Psoas muscle (tissue), 7 donors: ENCODE measurements at regions not wholly inside any gene's neighbourhood (a gene's known extent, or its start where the extent isn't known, plus 50 kb on each side); places are given as distances from the start of the nearest gene placed in this dataset.

Experiments used
- ATAC-seq, 4 donors: fragments of 200-7000 bp; cut with Tn5 transposase; one replicate each; pipeline ENCODE4 v1.9.1; 2020; ENCODE audit warnings: moderate library complexity in 3 of 4, mild to moderate bottlenecking in 2 of 4
- DNase-seq, 2 donors: peaks; one replicate each; pipeline ENCODE4 v3.0.0-alpha.2; 2020
- H3K27ac ChIP-seq: fragments of 200-600 bp; one replicate; pipeline ENCODE4 v1.8.0; 2022
- H3K27me3 ChIP-seq, 3 donors: fragments of 200-600 bp in 1 of 3; one replicate each; pipeline versions ENCODE4 v1.6.1 to v1.8.0; 2013 to 2022; ENCODE audit warnings: low read length in 2 of 3, mild to moderate bottlenecking in 2 of 3, moderate library complexity in 1 of 3; ENCODE audit not compliant: insufficient read depth in 3 of 3
- H3K36me3 ChIP-seq, 2 donors: fragments of 200-600 bp in 1 of 2; one replicate each; pipeline versions ENCODE4 v1.6.1 to v1.8.0; 2013 to 2022; ENCODE audit warnings: low read depth in 1 of 2, mild to moderate bottlenecking in 1 of 2, moderate library complexity in 1 of 2; ENCODE audit not compliant: insufficient read depth in 1 of 2
- H3K4me1 ChIP-seq: fragments of 200-600 bp; one replicate; pipeline ENCODE4 v1.8.0; 2022
- H3K4me3 ChIP-seq: fragments of 200-600 bp; one replicate; pipeline ENCODE4 v1.8.0; 2022; ENCODE audit warnings: mild to moderate bottlenecking
- H3K9me3 ChIP-seq: fragments of 200-600 bp; one replicate; pipeline ENCODE4 v1.8.0; 2022
- WGBS, 3 donors: extraction: QIAGEN DNeasy Blood & Tissue Kit; methylation state at CpG; one replicate each; pipeline versions ENCODE4 v1.1.6 to v1.1.7; 2013; 5-methylcytosine and 5-hydroxymethylcytosine counted together
- intact Hi-C, 2 donors: fragments of 100-400 bp; cut with DNase I; formaldehyde crosslinking; loops; one replicate each; pipeline versions ENCODE4 v1.11.0 to v1.14.2; 2022
- TF ChIP-seq, protein P1 (sequence below): fragments of 200-600 bp; IDR thresholded peaks from one replicate; pipeline ENCODE4 v1.8.0; 2022; ENCODE audit warnings: antibody characterized with exemption
- donor health status: healthy with polysubstance abuse.
- donor health status: DM: no; HTN: no; CAD: no; lungs with moderate emphysema.
- donor health status: Bipolar disorder and iron deficiency.
- donor health status: healthy.
- donor health status: DM: yes; HTN: yes; CAD: no.
- donor health status: DM: no; HTN: no; CAD: no.
- donor health status: DM: yes; HTN: yes; CAD: no.

- H3K27me3 ChIP-seq = no peaks in the 10 kb centered on the region
- DNase-seq (no peak), ATAC-seq (peak in 1 of 4 donors; percentile 49)
- intact Hi-C loops = loop anchor here (5.0 to 10.0 kb wide), 4 partner anchors 123 to 330 kb away; no protein-coding TSS in a partner anchor
- H3K4me1 ChIP-seq = peaks cover 34% of the 10 kb centered on the region
- whole genome bisulfite sequencing, 3 donors = 54 to 57% (median 56%) methylated on average over 6 of the region's 6 CpGs
- H3K4me3 ChIP-seq = no peak overlapping the region
- H3K9me3 ChIP-seq = no peaks in the 10 kb centered on the region
- no peak overlapping the region for H3K27ac ChIP-seq
- H3K36me3 ChIP-seq = no peaks in the 10 kb centered on the region
- TF ChIP-seq, protein P1, sequence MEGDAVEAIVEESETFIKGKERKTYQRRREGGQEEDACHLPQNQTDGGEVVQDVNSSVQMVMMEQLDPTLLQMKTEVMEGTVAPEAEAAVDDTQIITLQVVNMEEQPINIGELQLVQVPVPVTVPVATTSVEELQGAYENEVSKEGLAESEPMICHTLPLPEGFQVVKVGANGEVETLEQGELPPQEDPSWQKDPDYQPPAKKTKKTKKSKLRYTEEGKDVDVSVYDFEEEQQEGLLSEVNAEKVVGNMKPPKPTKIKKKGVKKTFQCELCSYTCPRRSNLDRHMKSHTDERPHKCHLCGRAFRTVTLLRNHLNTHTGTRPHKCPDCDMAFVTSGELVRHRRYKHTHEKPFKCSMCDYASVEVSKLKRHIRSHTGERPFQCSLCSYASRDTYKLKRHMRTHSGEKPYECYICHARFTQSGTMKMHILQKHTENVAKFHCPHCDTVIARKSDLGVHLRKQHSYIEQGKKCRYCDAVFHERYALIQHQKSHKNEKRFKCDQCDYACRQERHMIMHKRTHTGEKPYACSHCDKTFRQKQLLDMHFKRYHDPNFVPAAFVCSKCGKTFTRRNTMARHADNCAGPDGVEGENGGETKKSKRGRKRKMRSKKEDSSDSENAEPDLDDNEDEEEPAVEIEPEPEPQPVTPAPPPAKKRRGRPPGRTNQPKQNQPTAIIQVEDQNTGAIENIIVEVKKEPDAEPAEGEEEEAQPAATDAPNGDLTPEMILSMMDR = peak; percentile 63
These were observed 167.9 kb downstream of the SMIM20 start for GRCh38 chr4:26081795-26082498.

DNA sequence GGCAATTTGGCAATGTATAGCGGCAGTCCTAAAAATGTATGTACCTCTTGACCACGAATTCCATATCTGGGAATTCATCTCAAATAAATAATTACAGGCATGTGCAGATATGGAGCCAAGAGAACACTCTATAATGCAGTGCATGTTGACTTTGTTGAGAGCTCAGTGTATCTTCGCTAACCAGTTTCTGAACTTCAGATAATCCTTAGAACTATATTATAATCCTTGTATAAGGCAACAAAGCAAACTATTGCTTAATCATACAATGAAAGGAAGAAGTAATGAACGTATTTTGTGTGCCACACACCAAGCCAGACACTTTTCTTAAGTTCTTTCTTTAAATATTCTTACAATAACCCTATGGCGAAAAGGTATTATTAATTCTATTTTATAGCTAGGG is 168.5 kb downstream of the SMIM20 start:
- H3K9me3 ChIP-seq = no peaks in the 10 kb centered on the region
- ATAC-seq (no peak), DNase-seq (no peak)
- 81 to 91% (median 85%) methylated on average over 5 of the region's 5 CpGs for WGBS, 3 donors
- H3K27ac ChIP-seq = no peak overlapping the region
- intact Hi-C loops = loop anchor here (5.0 to 10.0 kb wide), 4 partner anchors 122 to 330 kb away; no protein-coding TSS in a partner anchor
- H3K4me3 ChIP-seq = no peak overlapping the region
- TF ChIP-seq, protein P1 = no peak
- H3K27me3 ChIP-seq = no peaks in the 10 kb centered on the region
- peaks cover 36% of the 10 kb centered on the region for H3K4me1 ChIP-seq
- no peaks in the 10 kb centered on the region for H3K36me3 ChIP-seq

DNA sequence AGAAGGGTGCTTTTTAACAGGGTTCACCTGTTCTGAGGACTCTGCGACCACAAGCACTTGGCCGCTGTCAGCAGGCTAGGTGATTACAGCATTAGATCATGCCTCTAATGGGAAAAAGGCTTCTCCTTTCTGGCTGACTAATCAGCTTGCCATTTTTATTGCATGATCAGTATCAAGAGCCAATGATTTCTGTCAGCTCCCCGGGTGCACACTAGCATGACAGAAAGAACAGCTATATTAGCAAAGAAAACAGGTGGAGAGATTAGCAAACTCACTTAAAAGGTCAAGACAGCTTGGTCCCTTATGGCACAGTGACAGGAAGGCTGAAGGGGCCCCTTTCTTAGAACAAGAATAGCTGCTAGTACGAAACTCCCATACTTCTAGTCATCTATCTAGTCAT is 170.0 kb downstream of the SMIM20 start:
- Histone ChIP-seq H3K4me3 (no peak overlapping the region), H3K4me1 (peaks cover 44% of the 10 kb centered on the region), H3K27me3 (no peaks in the 10 kb centered on the region), H3K36me3 (no peaks in the 10 kb centered on the region), H3K27ac (peak overlapping the region; percentile 65), H3K9me3 (no peaks in the 10 kb centered on the region)
- 25 to 39% (median 26%) methylated on average over 4 of the region's 4 CpGs for WGBS, 3 donors
- DNase-seq = peak; percentile 52 to 59
- ATAC-seq = peak; percentile 87 to 93 (median 88)
- TF ChIP-seq, protein P1 = no peak
- intact Hi-C loops = loop anchor here (2.0 to 10.0 kb wide), 5 partner anchors 121 to 328 kb away; partner anchors contain the start of gene RBPJ (in 1 of the 2)

DNA sequence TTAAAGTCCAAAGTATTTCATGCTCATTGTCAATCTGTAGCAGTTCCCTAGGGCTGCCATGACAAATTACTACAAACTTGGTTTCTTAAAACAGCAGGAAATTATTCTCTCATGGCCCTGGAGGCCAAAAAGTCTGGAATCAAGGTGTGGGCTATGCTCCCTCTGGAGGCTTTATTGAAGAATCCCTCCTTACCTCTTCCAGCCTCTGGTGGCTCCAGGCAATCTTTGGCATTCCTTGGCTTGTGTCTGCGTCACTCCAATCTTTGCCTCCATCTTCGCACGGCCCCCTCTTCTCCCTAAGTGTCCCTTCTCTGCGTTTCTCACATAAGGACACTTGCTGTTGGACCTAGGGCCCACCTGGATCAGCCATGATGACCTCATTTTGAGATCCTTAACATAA is 170.4 kb downstream of the SMIM20 start:
- no peak for DNase-seq
- Histone ChIP-seq H3K27me3 (no peaks in the 10 kb centered on the region), H3K27ac (peak overlapping the region; percentile 65), H3K36me3 (no peaks in the 10 kb centered on the region), H3K9me3 (no peaks in the 10 kb centered on the region), H3K4me3 (no peak overlapping the region), H3K4me1 (peaks cover 44% of the 10 kb centered on the region)
- TF ChIP-seq, protein P1 = no peak
- no peak for ATAC-seq
- intact Hi-C loops = loop anchor here (2.0 to 10.0 kb wide), 5 partner anchors 120 to 328 kb away; partner anchors contain the start of gene RBPJ (in 1 of the 2)
- 92 to 97% (median 96%) methylated on average over 4 of the region's 4 CpGs for WGBS, 3 donors
